Hepatocyte (in vitro differentiated cells): ENCODE measurements at regions not wholly inside any gene's neighbourhood (a gene's known extent, or its start where the extent isn't known, plus 50 kb on each side); places are given as distances from the start of the nearest gene placed in this dataset.
"Not testable (repeated sequence)": the region's sequence is repeated elsewhere in the genome, so short reads cannot be mapped to it uniquely, and the experiment has no call there.

ENCODE experiments used
- DNase-seq: peaks from one replicate; pipeline ENCODE4 v3.0.0-alpha.2; 2016; ENCODE audit warnings: low spot score
- H2AFZ ChIP-seq: fragments of 200-600 bp; sonication (generic); 2 replicates; pipeline ENCODE4 v1.6.0; 2016; ENCODE audit warnings: antibody characterized with exemption, mild to moderate bottlenecking
- H3K27ac ChIP-seq: fragments of 200-600 bp; sonication (generic); 2 replicates; pipeline ENCODE4 v1.5.1; 2016; ENCODE audit warnings: mild to moderate bottlenecking
- H3K27me3 ChIP-seq: fragments of 200-600 bp; sonication (generic); 2 replicates; pipeline ENCODE4 v1.6.1; 2016
- H3K36me3 ChIP-seq: fragments of 200-600 bp; sonication (generic); replicated peaks from 2 replicates; pipeline ENCODE4 v1.5.1; 2016; ENCODE audit warnings: low read depth; ENCODE audit not compliant: insufficient read depth
- H3K4me1 ChIP-seq: fragments of 200-600 bp; sonication (generic); 2 replicates; pipeline ENCODE4 v1.5.1; 2016; ENCODE audit warnings: mild to moderate bottlenecking, moderate library complexity; ENCODE audit not compliant: insufficient read depth
- H3K4me2 ChIP-seq: fragments of 200-600 bp; sonication (generic); 2 replicates; pipeline ENCODE4 v1.6.0; 2016
- H3K4me3 ChIP-seq: fragments of 200-600 bp; sonication (generic); 2 replicates; pipeline ENCODE4 v1.5.1; 2016; ENCODE audit warnings: mild to moderate bottlenecking
- H3K79me2 ChIP-seq: fragments of 200-600 bp; sonication (generic); 2 replicates; pipeline ENCODE4 v1.6.0; 2017; ENCODE audit warnings: mild to moderate bottlenecking
- H3K9me2 ChIP-seq: fragments of 200-600 bp; sonication (generic); replicated peaks from 2 replicates; pipeline ENCODE4 v1.6.0; 2017; ENCODE audit warnings: mild to moderate bottlenecking; ENCODE audit not compliant: insufficient read depth
- H3K9me3 ChIP-seq: fragments of 200-600 bp; sonication (generic); 2 replicates; pipeline ENCODE4 v1.5.1; 2016; ENCODE audit warnings: low read depth, mild to moderate bottlenecking
- H4K20me1 ChIP-seq: fragments of 200-600 bp; sonication (generic); 2 replicates; pipeline ENCODE4 v1.6.0; 2016; ENCODE audit warnings: mild to moderate bottlenecking; ENCODE audit not compliant: insufficient read depth, poor library complexity, severe bottlenecking
- EZH2 ChIP-seq: fragments of 200-600 bp; sonication (generic); IDR thresholded peaks from 2 replicates; pipeline ENCODE4 v1.6.1; 2016; ENCODE audit warnings: antibody characterized with exemption, mild to moderate bottlenecking, borderline replicate concordance
- EZH2phosphoT487 ChIP-seq: fragments of 200-600 bp; sonication (generic); IDR thresholded peaks from one replicate; pipeline ENCODE4 v1.6.1; 2018; ENCODE audit warnings: antibody characterized with exemption, mild to moderate bottlenecking, low read depth, moderate library complexity; ENCODE audit not compliant: unreplicated experiment, severe bottlenecking
- WGBS: methylation state at CpG from one replicate; pipeline ENCODE4 v1.1.6; 2016; ENCODE audit warnings: low lambda C conversion rate; ENCODE audit errors: missing lambda C conversion rate; 5-methylcytosine and 5-hydroxymethylcytosine counted together
- TF ChIP-seq, protein P1 (sequence below): fragments of 200-600 bp; sonication (generic); IDR thresholded peaks from 2 replicates; pipeline ENCODE4 v1.5.1; 2016; ENCODE audit warnings: antibody characterized with exemption, mild to moderate bottlenecking; ENCODE audit not compliant: poor library complexity

DNA sequence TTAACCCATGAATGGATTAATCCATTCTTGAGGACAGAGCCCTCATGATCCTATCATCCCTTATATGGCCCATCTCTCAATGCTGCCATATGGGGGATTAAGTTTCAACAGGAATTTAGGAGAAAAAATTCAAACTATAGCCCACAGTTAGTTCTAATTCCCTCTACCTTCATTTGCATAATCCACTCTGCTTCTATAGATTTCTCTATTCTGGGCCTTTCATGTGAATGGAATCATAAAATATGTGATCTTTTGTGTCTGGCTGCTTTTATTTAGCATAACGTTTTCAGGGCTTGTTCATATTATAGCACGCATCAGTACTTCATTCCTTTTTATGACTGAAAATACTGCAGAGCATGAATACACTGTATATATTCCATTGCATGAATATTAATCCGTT is 55.4 kb downstream of the CTSL start:
- 95% methylated on average over 3 of the region's 3 CpGs for WGBS
- no peaks in the 10 kb centered on the region for H3K27me3 ChIP-seq
- H3K27ac ChIP-seq, result no peak overlapping the region
- no peak overlapping the region for H3K4me2 ChIP-seq
- H3K36me3 ChIP-seq, result no peaks in the 10 kb centered on the region
- no peak for DNase-seq
- no peaks in the 10 kb centered on the region for H4K20me1 ChIP-seq
- peaks cover 5% of the 10 kb centered on the region for H3K4me1 ChIP-seq
- TF ChIP-seq, protein P1, sequence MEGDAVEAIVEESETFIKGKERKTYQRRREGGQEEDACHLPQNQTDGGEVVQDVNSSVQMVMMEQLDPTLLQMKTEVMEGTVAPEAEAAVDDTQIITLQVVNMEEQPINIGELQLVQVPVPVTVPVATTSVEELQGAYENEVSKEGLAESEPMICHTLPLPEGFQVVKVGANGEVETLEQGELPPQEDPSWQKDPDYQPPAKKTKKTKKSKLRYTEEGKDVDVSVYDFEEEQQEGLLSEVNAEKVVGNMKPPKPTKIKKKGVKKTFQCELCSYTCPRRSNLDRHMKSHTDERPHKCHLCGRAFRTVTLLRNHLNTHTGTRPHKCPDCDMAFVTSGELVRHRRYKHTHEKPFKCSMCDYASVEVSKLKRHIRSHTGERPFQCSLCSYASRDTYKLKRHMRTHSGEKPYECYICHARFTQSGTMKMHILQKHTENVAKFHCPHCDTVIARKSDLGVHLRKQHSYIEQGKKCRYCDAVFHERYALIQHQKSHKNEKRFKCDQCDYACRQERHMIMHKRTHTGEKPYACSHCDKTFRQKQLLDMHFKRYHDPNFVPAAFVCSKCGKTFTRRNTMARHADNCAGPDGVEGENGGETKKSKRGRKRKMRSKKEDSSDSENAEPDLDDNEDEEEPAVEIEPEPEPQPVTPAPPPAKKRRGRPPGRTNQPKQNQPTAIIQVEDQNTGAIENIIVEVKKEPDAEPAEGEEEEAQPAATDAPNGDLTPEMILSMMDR, result no peak
- TF ChIP-seq EZH2, result no peak
- no peak for TF ChIP-seq EZH2phosphoT487
- H3K9me3 ChIP-seq, result no peaks in the 10 kb centered on the region
- H3K79me2 ChIP-seq, result no peaks in the 10 kb centered on the region
- no peaks in the 10 kb centered on the region for H3K9me2 ChIP-seq
- H3K4me3 ChIP-seq, result no peak overlapping the region
- H2AFZ ChIP-seq, result no peak overlapping the region

GRCh38 chr9:87783180-87783579 is 57.3 kb downstream of the CTSL start:
- H3K9me2 ChIP-seq, result no peaks in the 10 kb centered on the region
- H3K36me3 ChIP-seq, result no peaks in the 10 kb centered on the region
- no peaks in the 10 kb centered on the region for H3K79me2 ChIP-seq
- H3K4me3 ChIP-seq, result no peak overlapping the region
- no peaks in the 10 kb centered on the region for H4K20me1 ChIP-seq
- H3K27ac ChIP-seq, result no peak overlapping the region
- no peaks in the 10 kb centered on the region for H3K9me3 ChIP-seq
- H3K4me2 ChIP-seq, result no peak overlapping the region
- H3K27me3 ChIP-seq, result no peaks in the 10 kb centered on the region
- DNase-seq, result no peak
- H3K4me1 ChIP-seq, result peaks cover 5% of the 10 kb centered on the region
- no peak overlapping the region for H2AFZ ChIP-seq
- WGBS, result 96% methylated on average over 4 of the region's 4 CpGs
- TF ChIP-seq, protein P1, result no peak
- no peak for TF ChIP-seq EZH2
- TF ChIP-seq EZH2phosphoT487, result no peak

DNA sequence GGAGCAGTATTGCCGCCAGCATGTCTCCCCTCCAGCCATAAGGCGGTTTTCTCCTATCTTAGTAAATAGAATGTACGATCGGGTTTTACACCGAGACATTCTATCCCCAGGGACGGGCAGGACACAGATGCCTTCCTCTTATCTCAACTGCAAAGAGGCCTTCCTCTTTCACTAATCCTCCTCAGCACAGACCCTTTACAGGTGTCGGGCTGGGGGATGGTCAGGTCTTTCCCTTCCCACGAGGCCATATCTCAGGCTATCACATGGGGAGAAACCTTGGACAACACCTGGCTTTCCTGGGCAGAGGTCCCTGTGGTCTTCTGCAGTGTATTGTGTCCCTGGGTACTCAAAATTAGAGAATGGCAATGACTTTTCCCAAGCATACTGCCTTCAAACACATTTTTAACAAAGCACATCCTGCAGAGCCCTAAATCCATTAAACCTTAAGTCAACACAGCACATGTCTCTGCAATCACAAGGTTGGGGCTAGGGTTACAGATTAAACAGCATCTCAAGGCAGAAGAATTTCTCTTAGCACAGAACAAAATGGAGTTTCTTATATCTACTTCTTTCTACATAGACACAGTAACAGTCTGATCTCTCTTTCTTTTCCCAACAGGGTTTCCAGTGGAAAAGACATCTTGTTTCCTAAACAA is 59.5 kb downstream of the CTSL start:
- Histone ChIP-seq H3K27ac (peak overlapping the region; percentile 71), H3K4me2 (peak overlapping the region; percentile 50), H2AFZ (peak overlapping the region; percentile 33)
- whole genome bisulfite sequencing, result 25% methylated on average over 8 of the region's 8 CpGs
- DNase-seq, result peak; percentile 25
- H3K9me3 ChIP-seq, H3K36me3 ChIP-seq, H3K79me2 ChIP-seq, H3K4me1 ChIP-seq, H3K4me3 ChIP-seq, H3K27me3 ChIP-seq, H3K9me2 ChIP-seq, H4K20me1 ChIP-seq: not testable (repeated sequence)

DNA sequence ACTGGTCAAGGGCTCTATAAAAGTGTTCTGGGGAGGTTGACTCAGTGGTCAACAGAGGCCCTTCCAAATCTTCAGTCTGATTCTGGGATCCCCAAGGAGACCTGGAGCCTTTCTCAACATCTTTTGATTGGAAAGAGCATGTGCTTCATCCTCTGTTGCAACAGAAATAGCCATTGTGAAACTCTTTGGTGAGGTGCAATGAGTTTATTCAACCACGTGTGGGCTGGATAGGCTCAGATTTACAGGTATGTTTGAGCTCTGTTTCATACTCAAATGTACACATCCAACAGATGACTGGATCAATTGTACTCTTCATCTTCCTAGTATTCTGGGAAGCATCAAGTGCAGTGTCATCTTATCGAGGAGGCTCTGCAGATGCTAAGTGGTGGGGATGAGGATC is 60.5 kb downstream of the CTSL start:
- Histone ChIP-seq H3K27me3 (no peaks in the 10 kb centered on the region), H2AFZ (no peak overlapping the region), H3K27ac (peak overlapping the region; percentile 71), H3K4me1 (peaks cover 5% of the 10 kb centered on the region), H3K36me3 (no peaks in the 10 kb centered on the region), H3K9me3 (no peaks in the 10 kb centered on the region), H3K4me3 (no peak overlapping the region), H3K79me2 (no peaks in the 10 kb centered on the region), H3K4me2 (no peak overlapping the region), H3K9me2 (no peaks in the 10 kb centered on the region), H4K20me1 (no peaks in the 10 kb centered on the region)
- WGBS, result 69% methylated on average over 2 of the region's 2 CpGs
- DNase-seq, result no peak
- TF ChIP-seq EZH2 (no peak), EZH2phosphoT487 (no peak)
- TF ChIP-seq, protein P1, result no peak
